Prostate gland (tissue), 2 donors: ENCODE measurements at regions not wholly inside any gene's neighbourhood (a gene's known extent, or its start where the extent isn't known, plus 50 kb on each side); places are given as distances from the start of the nearest gene placed in this dataset.

Experiments
- POLR2AphosphoS5 ChIP-seq: sonication (generic); formaldehyde crosslinking; IDR thresholded peaks from one replicate; pipeline ENCODE4 v1.6.1; 2017; ENCODE audit warnings: antibody characterized with exemption
- TF ChIP-seq, protein P1 (sequence below), 4 experiments: fragments of 200-600 bp in 2 of 4; fragments of 450-650 bp in 2 of 4; sonication (generic) in 2 of 4; IDR thresholded peaks; 1 replicate in 3 of 4; 2 replicates in 1 of 4; pipeline ENCODE4 v1.5.1; 2016 to 2019; ENCODE audit warnings: antibody characterized with exemption in 4 of 4, mild to moderate bottlenecking in 2 of 4, moderate library complexity in 2 of 4

DNA sequence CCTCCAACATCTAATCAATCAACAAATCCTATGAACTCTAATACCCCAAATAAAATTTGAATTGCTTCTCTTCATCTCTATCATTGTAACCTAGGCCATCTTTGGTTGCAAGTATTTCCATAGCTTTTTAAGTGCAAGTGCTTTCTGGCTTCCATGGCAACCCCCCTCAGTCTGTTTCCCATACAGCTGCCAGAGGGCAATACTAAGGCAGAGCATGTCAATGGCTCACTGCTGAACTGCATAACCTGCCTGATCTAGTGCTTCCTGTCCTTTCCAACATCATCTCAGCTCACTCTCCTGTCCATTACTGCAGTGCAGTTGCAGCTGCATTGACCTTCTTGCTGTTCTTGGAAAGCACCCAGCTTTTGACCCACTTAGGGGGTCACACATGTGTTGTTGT, 198.4 kb downstream of the WNT5A start:
- TF ChIP-seq, protein P1, sequence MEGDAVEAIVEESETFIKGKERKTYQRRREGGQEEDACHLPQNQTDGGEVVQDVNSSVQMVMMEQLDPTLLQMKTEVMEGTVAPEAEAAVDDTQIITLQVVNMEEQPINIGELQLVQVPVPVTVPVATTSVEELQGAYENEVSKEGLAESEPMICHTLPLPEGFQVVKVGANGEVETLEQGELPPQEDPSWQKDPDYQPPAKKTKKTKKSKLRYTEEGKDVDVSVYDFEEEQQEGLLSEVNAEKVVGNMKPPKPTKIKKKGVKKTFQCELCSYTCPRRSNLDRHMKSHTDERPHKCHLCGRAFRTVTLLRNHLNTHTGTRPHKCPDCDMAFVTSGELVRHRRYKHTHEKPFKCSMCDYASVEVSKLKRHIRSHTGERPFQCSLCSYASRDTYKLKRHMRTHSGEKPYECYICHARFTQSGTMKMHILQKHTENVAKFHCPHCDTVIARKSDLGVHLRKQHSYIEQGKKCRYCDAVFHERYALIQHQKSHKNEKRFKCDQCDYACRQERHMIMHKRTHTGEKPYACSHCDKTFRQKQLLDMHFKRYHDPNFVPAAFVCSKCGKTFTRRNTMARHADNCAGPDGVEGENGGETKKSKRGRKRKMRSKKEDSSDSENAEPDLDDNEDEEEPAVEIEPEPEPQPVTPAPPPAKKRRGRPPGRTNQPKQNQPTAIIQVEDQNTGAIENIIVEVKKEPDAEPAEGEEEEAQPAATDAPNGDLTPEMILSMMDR (IDR thresholded peaks at IDR 0.05), result no peak
- TF ChIP-seq POLR2AphosphoS5, result no peak
